Ascending aorta (tissue), 2 donors: ENCODE measurements at regions not wholly inside any gene's neighbourhood (a gene's known extent, or its start where the extent isn't known, plus 50 kb on each side); places are given as distances from the start of the nearest gene placed in this dataset.

Experiments
- DNase-seq, 2 donors: peaks; one replicate each; pipeline ENCODE4 v3.0.0-alpha.2; 2019; ENCODE audit warnings: low spot score in 2 of 2
- H3K27ac ChIP-seq, 2 donors: fragments of 200-600 bp; sonication (generic); one replicate each; pipeline ENCODE4 v1.5.1; 2016 to 2017; ENCODE audit warnings: mild to moderate bottlenecking in 1 of 2
- H3K27me3 ChIP-seq: fragments of 200-600 bp; sonication (generic); one replicate; pipeline ENCODE4 v1.5.1; 2017
- H3K36me3 ChIP-seq, 2 donors: fragments of 200-600 bp; sonication (generic); one replicate each; pipeline ENCODE4 v1.5.1; 2016
- H3K4me1 ChIP-seq, 2 donors: fragments of 200-600 bp; sonication (generic); one replicate each; pipeline ENCODE4 v1.5.1; 2016 to 2017; ENCODE audit warnings: mild to moderate bottlenecking in 1 of 2
- H3K4me3 ChIP-seq, 2 donors: fragments of 200-600 bp; sonication (generic); one replicate each; pipeline ENCODE4 v1.5.1; 2016 to 2017; ENCODE audit warnings: mild to moderate bottlenecking in 1 of 2
- H3K9me3 ChIP-seq, 2 donors: fragments of 200-600 bp; sonication (generic); one replicate each; pipeline ENCODE4 v1.5.1; 2016
- intact Hi-C: fragments of 100-400 bp; cut with DNase I; formaldehyde crosslinking; loops from one replicate; pipeline ENCODE4 v1.15.1; 2023
- TF ChIP-seq, protein P1 (sequence below), 3 experiments: fragments of 200-600 bp in 2 of 3; fragments of 450-650 bp in 1 of 3; sonication (generic) in 2 of 3; IDR thresholded peaks; one replicate each; pipeline ENCODE4 v1.5.1; 2016 to 2019; ENCODE audit warnings: antibody characterized with exemption in 3 of 3, mild to moderate bottlenecking in 1 of 3, moderate library complexity in 1 of 3

DNA sequence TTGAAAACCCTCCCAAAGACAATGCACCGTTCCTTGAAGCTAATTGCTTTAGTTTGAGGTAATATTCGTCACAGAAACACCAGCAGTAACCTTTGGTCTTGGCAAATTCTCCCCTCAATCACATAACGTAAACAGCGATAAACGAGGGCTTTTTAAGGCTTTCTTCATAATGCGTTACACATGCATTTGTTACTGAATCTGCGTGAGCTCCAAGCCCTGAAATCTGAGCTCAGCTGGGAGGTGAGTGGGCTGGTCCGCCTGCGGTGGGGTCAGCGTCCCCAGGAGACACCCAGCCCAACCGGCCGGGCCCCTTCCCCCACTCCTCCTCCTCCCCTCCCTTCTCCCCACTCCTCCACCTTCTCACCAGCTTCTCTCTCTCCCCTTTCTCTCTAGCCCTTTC lies 91.1 kb downstream of the BARX1 start:
- DNase-seq, result no peak
- no peaks in the 10 kb centered on the region for H3K9me3 ChIP-seq
- no peak overlapping the region for H3K4me3 ChIP-seq
- intact Hi-C loops, result no loop called here
- no peaks in the 10 kb centered on the region for H3K4me1 ChIP-seq
- no peaks in the 10 kb centered on the region for H3K27me3 ChIP-seq
- TF ChIP-seq, protein P1, sequence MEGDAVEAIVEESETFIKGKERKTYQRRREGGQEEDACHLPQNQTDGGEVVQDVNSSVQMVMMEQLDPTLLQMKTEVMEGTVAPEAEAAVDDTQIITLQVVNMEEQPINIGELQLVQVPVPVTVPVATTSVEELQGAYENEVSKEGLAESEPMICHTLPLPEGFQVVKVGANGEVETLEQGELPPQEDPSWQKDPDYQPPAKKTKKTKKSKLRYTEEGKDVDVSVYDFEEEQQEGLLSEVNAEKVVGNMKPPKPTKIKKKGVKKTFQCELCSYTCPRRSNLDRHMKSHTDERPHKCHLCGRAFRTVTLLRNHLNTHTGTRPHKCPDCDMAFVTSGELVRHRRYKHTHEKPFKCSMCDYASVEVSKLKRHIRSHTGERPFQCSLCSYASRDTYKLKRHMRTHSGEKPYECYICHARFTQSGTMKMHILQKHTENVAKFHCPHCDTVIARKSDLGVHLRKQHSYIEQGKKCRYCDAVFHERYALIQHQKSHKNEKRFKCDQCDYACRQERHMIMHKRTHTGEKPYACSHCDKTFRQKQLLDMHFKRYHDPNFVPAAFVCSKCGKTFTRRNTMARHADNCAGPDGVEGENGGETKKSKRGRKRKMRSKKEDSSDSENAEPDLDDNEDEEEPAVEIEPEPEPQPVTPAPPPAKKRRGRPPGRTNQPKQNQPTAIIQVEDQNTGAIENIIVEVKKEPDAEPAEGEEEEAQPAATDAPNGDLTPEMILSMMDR (IDR thresholded peaks at IDR 0.05), result no peak
- H3K27ac ChIP-seq, result no peak overlapping the region
- H3K36me3 ChIP-seq, result no peaks in the 10 kb centered on the region

DNA sequence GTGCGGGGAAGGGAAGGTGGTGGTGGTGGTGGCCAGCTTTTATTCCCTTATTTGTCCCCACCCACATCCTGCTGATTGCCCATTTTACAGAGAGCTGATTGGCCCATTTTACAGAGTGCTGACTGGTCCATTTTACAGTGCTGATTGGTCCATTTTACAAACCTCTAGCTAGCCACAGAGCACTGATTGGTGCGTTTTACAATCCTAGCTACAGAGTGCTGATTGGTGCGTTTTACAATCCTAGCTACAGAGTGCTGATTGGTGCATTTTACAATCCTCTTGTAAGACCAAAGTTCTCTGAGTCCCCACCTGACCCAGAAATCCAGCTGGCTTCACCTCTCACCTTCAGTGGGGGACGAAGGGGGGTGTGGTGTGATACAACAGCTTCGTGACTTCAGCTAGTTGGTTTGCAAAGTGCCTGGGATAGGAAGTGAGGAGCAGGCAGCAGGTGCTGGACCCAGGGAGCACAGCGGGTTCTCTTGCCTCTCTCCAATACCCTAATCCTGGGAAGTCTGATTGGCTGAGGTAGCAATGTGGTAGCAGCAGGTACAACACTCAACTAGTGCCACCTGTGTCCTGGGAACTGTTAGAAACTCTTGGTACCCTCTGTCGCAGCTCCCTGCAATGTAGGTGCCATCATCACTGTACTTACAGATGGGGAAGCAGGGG lies 92.1 kb downstream of the BARX1 start:
- Histone ChIP-seq H3K36me3 (no peaks in the 10 kb centered on the region), H3K4me1 (no peaks in the 10 kb centered on the region), H3K27me3 (no peaks in the 10 kb centered on the region), H3K4me3 (no peak overlapping the region), H3K27ac (no peak overlapping the region), H3K9me3 (no peaks in the 10 kb centered on the region)
- intact Hi-C loops, result no loop called here
- no peak for DNase-seq
- TF ChIP-seq, protein P1 (IDR thresholded peaks at IDR 0.05), result no peak

DNA sequence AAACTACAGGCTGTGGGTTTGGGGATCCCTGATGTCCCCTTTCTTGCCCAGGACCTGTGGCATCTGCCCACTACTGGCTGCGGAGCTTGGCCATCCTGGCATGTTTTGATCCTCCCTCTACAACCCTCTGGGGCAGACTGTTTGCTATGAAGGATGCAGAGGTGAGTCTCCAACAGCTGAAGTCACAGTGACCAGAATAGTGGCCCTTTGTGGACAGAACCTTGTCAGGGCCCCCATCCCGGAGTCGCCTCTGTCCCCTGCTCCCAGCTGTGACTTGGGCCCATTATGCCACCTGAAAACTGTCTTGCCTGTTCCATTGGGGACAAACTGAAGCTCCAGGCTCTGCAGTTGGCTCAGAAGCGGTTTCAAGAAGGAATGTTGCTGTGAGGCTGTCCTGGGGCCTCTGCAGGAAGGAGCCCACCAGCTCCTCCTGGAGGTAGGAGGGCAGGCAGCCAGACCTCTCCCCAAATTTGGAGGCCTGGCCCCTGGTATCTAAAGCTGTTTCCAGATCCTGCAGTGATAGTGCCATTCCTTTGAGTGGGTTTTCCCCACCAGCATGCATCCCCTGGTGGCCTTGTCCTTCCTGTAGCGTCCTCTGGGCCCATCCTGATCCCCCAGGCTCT lies 93.3 kb downstream of the BARX1 start:
- no peaks in the 10 kb centered on the region for H3K4me1 ChIP-seq
- H3K27ac ChIP-seq, result no peak overlapping the region
- H3K9me3 ChIP-seq, result no peaks in the 10 kb centered on the region
- H3K36me3 ChIP-seq, result no peaks in the 10 kb centered on the region
- H3K27me3 ChIP-seq, result no peaks in the 10 kb centered on the region
- no peak for DNase-seq
- intact Hi-C loops, result no loop called here
- TF ChIP-seq, protein P1 (IDR thresholded peaks at IDR 0.05), result no peak
- no peak overlapping the region for H3K4me3 ChIP-seq

DNA sequence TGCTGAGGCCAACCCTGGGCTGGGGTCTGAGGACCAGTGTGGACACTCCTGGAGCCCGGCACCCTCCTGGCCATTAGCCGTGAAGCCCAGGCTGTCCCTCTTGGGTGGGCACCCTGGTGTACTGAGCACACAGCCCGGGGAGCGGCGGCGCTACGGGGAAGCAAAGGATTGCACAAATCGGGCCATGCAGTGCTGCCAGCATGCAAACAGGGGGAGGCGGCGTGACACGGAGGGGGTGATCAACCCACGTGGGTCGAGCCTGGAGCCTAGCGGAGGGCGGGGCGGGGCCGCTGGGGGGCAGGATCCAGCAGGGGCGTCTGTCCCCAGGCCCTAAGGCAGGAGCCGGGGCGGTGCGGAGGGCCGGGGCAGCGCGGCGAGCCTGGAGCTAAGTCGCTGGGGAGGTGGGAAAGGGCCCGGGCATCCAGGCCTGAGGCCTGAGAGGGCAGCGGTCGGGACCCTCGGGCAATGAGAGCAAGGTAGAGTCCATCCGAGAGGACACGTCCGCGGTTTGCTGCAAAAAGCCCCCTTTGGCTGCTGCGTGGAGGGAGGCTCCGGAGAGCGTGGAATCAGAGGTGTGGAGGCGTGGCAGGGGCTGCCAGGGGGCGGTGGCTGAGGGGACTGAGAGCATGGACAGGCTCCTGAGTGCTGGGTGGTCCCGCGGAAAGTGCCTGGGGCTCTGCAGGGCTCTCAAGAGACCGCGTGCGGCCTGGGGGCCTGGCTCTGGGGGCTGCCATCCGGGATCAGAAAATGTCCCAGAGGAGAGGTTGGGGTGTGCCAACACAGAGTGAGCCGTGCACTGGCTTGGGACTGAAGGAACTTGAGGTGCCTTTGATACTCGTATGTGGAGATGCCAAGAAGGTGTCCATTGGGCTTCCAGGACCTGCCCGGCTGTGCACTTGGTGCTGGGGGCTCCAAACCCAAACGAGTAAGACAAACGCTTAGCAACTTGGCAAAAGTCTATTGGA lies 94.2 kb downstream of the BARX1 start:
- intact Hi-C loops, result no loop called here
- no peak for DNase-seq
- no peak overlapping the region for H3K4me3 ChIP-seq

DNA sequence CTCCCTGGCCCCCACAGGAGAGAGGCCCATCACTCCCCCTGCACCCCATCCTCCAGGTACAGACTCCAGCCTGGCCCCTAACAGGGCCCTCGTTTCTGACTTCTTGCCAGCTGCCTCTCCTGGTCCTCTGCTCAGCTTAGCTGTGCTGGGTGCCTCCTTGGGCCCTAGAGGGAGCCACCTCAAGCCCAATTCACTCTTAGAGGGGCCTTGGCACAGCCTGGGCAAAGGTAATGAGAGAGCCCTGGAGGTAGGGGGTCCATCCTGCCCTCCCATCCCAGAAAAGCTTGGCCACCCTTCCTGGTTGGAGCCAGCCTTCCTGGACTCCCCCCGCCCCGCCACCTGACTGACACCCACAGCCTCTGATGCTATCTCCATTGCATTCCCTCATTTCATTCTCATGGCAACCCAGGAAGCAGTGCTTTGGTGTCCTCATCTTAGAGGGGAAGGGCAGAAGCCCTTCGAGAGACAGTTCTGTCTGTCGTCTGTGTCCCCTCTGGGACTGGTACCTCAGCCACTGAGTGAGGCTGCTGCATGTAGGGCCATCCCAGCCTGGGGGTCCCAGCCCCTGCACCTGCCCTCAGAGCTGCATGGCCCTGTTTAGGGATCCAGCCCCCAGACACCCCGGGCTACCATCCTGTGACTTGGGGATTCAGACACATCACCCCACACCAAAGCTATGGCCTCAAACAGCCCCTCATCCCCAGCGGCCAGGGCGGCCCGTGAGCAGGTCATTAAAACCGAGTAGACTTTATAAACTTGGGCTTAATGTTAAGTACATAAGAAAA lies 95.5 kb downstream of the BARX1 start:
- Histone ChIP-seq H3K36me3 (no peaks in the 10 kb centered on the region), H3K4me3 (no peak overlapping the region), H3K27ac (no peak overlapping the region), H3K9me3 (no peaks in the 10 kb centered on the region), H3K4me1 (no peaks in the 10 kb centered on the region), H3K27me3 (no peaks in the 10 kb centered on the region)
- TF ChIP-seq, protein P1 (IDR thresholded peaks at IDR 0.05), result no peak
- DNase-seq, result no peak
- intact Hi-C loops, result no loop called here

More for the DNA sequence above, 94.2 kb downstream of the BARX1 start:
- TF ChIP-seq, protein P1 (IDR thresholded peaks at IDR 0.05), result no peak
- no peak overlapping the region for H3K27ac ChIP-seq
- H3K4me1 ChIP-seq, result no peaks in the 10 kb centered on the region
- H3K27me3 ChIP-seq, result no peaks in the 10 kb centered on the region
- no peaks in the 10 kb centered on the region for H3K9me3 ChIP-seq
- no peaks in the 10 kb centered on the region for H3K36me3 ChIP-seq
